GM12801 (cell line): ENCODE measurements at regions not wholly inside any gene's neighbourhood (a gene's known extent, or its start where the extent isn't known, plus 50 kb on each side); places are given as distances from the start of the nearest gene placed in this dataset.

ENCODE experiments used
- TF ChIP-seq, protein P1 (sequence below): IDR thresholded peaks from one replicate; pipeline ENCODE4 v1.5.1; 2011; ENCODE audit warnings: control low read depth; ENCODE audit not compliant: insufficient read length; ENCODE audit errors: extremely low read depth

DNA sequence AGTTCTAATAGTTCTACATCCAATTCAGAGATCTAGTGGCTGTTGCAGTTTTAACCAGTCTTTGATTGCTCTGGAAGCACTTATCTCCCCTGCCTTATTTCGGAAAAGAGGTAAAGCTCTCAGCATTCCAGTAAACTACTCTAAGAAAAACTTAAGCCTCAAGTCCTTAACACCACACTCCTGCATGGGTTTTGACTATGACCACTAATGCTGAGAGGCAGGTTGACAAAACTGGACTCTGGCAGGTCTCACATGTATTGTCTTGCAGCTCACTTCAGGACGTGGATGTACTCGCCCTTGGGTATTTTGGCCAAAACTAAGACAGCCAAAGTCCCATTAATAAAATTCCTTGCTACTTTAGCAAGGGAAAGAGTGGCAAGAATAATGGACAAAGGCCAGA lies 405.9 kb upstream of the GRM7 start:
- TF ChIP-seq, protein P1, sequence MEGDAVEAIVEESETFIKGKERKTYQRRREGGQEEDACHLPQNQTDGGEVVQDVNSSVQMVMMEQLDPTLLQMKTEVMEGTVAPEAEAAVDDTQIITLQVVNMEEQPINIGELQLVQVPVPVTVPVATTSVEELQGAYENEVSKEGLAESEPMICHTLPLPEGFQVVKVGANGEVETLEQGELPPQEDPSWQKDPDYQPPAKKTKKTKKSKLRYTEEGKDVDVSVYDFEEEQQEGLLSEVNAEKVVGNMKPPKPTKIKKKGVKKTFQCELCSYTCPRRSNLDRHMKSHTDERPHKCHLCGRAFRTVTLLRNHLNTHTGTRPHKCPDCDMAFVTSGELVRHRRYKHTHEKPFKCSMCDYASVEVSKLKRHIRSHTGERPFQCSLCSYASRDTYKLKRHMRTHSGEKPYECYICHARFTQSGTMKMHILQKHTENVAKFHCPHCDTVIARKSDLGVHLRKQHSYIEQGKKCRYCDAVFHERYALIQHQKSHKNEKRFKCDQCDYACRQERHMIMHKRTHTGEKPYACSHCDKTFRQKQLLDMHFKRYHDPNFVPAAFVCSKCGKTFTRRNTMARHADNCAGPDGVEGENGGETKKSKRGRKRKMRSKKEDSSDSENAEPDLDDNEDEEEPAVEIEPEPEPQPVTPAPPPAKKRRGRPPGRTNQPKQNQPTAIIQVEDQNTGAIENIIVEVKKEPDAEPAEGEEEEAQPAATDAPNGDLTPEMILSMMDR = no peak

DNA sequence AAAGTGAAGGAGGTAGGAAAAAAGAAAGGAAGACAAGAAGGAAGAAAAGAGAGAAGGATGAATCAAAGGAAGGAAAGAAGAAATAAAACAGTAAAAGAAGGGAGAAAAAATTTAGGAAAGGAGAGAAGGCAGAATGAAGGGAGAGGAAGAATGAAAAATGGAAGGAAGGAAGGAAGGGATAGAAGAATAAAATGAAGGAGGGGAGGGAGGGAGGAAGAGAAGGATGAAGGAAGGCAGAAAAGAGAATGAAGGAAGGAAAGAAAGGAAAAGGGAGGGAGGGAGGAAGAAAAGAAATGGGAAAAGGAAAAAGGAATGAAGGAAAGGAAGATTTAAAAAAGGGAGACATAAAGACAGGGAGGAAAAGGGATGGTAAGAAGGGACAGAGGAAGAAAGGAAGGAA lies 393.7 kb upstream of the GRM7 start:
- TF ChIP-seq, protein P1 = no peak

DNA sequence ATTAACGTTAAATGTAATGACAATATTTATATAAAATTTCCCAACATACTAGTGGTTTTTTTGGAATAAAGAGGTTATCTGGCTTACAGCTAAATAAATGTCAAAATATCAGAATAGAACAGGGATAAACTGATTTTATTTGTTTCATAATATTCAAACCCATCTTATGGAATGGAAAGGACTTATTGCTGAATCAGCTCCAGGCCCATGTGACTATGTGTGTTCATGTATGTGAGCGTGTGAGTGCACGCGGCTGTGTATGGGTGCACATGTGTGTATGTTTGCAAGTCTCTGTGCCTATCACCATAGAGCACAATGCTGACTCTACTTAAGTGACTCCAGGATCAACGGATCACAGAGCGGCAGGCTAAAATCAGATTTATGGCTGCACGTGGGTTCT lies 392.3 kb upstream of the GRM7 start:
- TF ChIP-seq, protein P1 = no peak

DNA sequence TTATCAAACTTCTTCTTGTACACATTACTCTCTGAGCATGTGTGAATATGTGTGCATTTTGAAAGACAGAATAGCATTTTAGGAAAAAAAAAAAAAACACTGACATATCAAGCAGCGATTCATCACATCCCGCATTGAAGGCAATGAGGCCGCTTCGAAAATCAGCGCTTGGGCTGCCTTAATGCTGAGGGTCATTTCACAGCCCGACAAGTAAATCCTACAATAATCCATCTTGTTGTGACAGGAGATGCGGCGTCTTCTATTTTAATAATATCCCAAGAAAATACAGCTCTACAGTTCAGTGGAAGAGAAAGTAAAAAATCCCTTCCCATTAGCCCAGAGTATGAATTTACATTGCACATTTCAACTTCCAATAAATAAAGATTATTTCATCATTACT lies 389.2 kb upstream of the GRM7 start:
- TF ChIP-seq, protein P1 = no peak

DNA sequence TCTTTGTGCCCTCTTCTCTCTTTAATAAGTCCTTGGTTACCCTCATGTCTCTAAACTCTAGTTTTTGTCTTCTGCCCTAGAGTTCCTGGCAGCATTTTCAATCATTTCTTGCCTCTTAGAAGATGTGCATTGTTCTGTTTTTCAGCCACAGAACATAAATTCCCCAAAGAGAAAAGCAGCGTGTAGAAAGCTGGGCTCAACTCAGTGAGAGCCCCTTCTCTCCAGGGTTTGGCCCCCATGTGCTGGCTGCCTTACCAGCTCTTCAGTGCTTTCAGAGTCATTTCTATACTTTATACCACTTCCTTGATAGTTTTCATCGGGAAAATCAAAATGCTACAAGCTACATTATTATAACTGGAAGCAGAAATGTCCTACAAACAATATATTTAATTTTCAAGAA lies 369.1 kb upstream of the GRM7 start:
- TF ChIP-seq, protein P1 = no peak

DNA sequence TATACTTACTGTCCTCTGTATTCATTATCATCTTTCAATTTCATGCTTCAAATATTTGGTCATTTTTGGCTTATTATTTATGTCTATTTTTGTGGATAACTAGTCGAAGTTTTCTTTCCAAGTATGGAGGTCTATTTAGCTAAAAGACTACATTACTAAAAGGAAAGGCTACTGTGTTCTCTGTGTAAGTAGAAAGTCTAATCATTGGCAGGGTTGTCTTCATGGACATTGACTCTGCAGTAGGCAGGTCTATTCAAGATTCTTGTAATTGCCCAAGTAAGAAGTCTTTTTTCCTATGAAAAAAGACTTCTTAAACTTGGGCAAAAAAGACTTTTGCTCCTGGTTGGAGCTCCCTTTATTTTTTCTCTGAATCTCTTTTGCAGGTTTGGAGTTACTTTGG lies 368.6 kb upstream of the GRM7 start:
- TF ChIP-seq, protein P1 = no peak

DNA sequence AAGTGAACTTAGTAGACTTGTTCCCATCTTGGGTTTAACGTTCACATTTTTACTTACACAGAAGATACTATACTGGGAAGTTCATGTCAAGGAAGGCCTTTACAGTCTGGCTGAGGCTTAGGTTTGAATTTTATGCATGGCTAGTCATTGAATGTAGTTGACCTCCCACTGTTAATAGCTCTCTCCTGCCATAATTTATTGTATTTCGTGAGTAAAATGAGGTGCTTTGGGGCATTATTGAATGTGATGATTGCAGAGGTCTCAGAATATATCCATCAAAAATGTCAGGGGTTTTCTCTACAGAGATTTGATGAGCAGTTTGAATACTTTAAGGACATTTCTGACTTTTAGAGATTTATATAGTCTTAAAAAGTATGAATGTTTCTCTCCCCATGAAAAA lies 356.6 kb upstream of the GRM7 start:
- TF ChIP-seq, protein P1 = no peak

DNA sequence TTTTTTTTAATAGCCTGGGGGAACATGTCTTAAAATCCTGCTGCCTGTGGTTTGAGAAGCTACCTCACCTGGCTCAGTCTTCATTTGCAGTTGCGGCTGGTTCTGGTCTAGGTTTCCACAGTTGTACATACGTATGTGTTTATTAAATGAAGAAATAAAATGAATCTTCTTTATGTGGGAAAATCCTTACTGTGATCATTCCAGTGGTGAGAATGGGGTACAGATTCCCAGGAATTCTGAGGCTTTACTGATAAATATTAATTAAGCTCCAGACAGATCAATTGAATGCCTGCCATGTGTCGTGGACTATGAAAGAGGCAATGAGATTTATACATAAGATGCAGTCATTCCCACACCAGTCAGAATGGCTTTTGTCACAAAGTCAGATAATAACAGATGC lies 356.1 kb upstream of the GRM7 start:
- TF ChIP-seq, protein P1 = no peak
